ENCODE measurements at regions not wholly inside any gene's neighbourhood (a gene's known extent, or its start where the extent isn't known, plus 50 kb on each side); places are given as distances from the start of the nearest gene placed in this dataset.
"Not testable (repeated sequence)": the region's sequence is repeated elsewhere in the genome, so short reads cannot be mapped to it uniquely, and the experiment has no call there.

- TF ChIP-seq CTCF (IDR thresholded peaks at IDR 0.05; ENCODE audit: low read depth, low read length): no peak
- H3K4me3 ChIP-seq (ENCODE audit: low read depth, low read length): no peak overlapping the region
- ChIA-PET POLR2A (no interaction called here), CTCF (no interaction called here)
- no peaks in the 10 kb centered on the region for H3K9me3 ChIP-seq (ENCODE audit: control insufficient read depth, insufficient read depth, low read length)
- H3K27me3 ChIP-seq (ENCODE audit: control insufficient read depth, insufficient read depth, low read length): no peaks in the 10 kb centered on the region
- DNase-seq (ENCODE audit: low read depth, low spot score): no peak
- H3K27ac ChIP-seq (ENCODE audit: low read depth, low read length): no peak overlapping the region
Observed at GRCh38 chr1:60251426-60251825, 177.9 kb upstream of the C1orf87 start.

GRCh38 chr1:60247467-60247866 is 173.9 kb upstream of the C1orf87 start:
- POLR2A ChIA-PET: not testable (repeated sequence)

GRCh38 chr1:60245324-60245723 is 171.8 kb upstream of the C1orf87 start:
- Histone ChIP-seq H3K27me3 (ENCODE audit: control insufficient read depth, insufficient read depth, low read length) (no peaks in the 10 kb centered on the region), H3K27ac (ENCODE audit: low read depth, low read length) (no peak overlapping the region), H3K9me3 (ENCODE audit: control insufficient read depth, insufficient read depth, low read length) (no peaks in the 10 kb centered on the region), H3K4me3 (ENCODE audit: low read depth, low read length) (no peak overlapping the region)
- ChIA-PET CTCF (no interaction called here), POLR2A (no interaction called here)
- DNase-seq (ENCODE audit: low read depth, low spot score): no peak
- TF ChIP-seq CTCF (IDR thresholded peaks at IDR 0.05; ENCODE audit: low read depth, low read length): no peak

More at GRCh38 chr1:60247467-60247866, 173.9 kb upstream of the C1orf87 start:
- H3K27me3 ChIP-seq (ENCODE audit: control insufficient read depth, insufficient read depth, low read length); CTCF ChIA-PET; H3K4me3 ChIP-seq (ENCODE audit: low read depth, low read length); H3K27ac ChIP-seq (ENCODE audit: low read depth, low read length); DNase-seq (ENCODE audit: low read depth, low spot score); H3K9me3 ChIP-seq (ENCODE audit: control insufficient read depth, insufficient read depth, low read length): not testable (repeated sequence)

GRCh38 chr1:60244906-60245305 is 171.3 kb upstream of the C1orf87 start:
- ChIA-PET POLR2A (no interaction called here), CTCF (no interaction called here)
- Histone ChIP-seq H3K27ac (ENCODE audit: low read depth, low read length) (no peak overlapping the region), H3K4me3 (ENCODE audit: low read depth, low read length) (no peak overlapping the region), H3K9me3 (ENCODE audit: control insufficient read depth, insufficient read depth, low read length) (no peaks in the 10 kb centered on the region), H3K27me3 (ENCODE audit: control insufficient read depth, insufficient read depth, low read length) (no peaks in the 10 kb centered on the region)
- no peak for DNase-seq (ENCODE audit: low read depth, low spot score)
- no peak for TF ChIP-seq CTCF (IDR thresholded peaks at IDR 0.05; ENCODE audit: low read depth, low read length)

GRCh38 chr1:60235275-60235674 is 161.7 kb upstream of the C1orf87 start:
- H3K27ac ChIP-seq (ENCODE audit: low read depth, low read length): no peak overlapping the region
- H3K27me3 ChIP-seq (ENCODE audit: control insufficient read depth, insufficient read depth, low read length): no peaks in the 10 kb centered on the region
- CTCF ChIA-PET: no interaction called here
- TF ChIP-seq CTCF (IDR thresholded peaks at IDR 0.05; ENCODE audit: low read depth, low read length): no peak
- no peak for DNase-seq (ENCODE audit: low read depth, low spot score)
- H3K9me3 ChIP-seq (ENCODE audit: control insufficient read depth, insufficient read depth, low read length): no peaks in the 10 kb centered on the region
- H3K4me3 ChIP-seq (ENCODE audit: low read depth, low read length): no peak overlapping the region
- POLR2A ChIA-PET: no interaction called here

GRCh38 chr1:60234776-60235175 is 161.2 kb upstream of the C1orf87 start:
- TF ChIP-seq CTCF (IDR thresholded peaks at IDR 0.05; ENCODE audit: low read depth, low read length): no peak
- ChIA-PET POLR2A (no interaction called here), CTCF (no interaction called here)
- no peak overlapping the region for H3K27ac ChIP-seq (ENCODE audit: low read depth, low read length)
- H3K4me3 ChIP-seq (ENCODE audit: low read depth, low read length): no peak overlapping the region
- DNase-seq (ENCODE audit: low read depth, low spot score): no peak
- no peaks in the 10 kb centered on the region for H3K9me3 ChIP-seq (ENCODE audit: control insufficient read depth, insufficient read depth, low read length)
- H3K27me3 ChIP-seq (ENCODE audit: control insufficient read depth, insufficient read depth, low read length): no peaks in the 10 kb centered on the region
